HG03139 (cell line): ENCODE measurements at regions not wholly inside any gene's neighbourhood (a gene's known extent, or its start where the extent isn't known, plus 50 kb on each side); places are given as distances from the start of the nearest gene placed in this dataset.
"Not testable (repeated sequence)": the region's sequence is repeated elsewhere in the genome, so short reads cannot be mapped to it uniquely, and the experiment has no call there.

Experiments
- ATAC-seq: cut with Tn5 transposase; IDR thresholded peaks from one replicate; pipeline ENCODE4 v1.9.1; 2021; ENCODE audit not compliant: unreplicated experiment

DNA sequence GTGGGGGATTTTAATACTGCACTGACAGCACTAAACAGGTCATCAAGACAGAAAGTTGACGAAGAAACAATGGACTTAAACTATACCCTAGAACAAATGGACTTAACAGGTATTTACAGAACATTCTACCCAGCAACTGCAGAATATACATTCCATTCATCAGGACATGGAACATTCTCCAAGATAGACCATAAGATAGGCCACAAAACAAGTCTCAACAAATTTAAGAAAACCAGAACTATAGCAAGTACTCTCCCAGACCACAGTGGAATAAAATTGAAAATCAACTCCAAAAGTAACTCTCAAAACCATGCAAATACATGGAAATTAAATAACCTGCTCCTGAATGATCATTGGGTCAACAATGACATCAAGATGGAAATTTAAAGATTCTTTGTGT is 218.3 kb downstream of the SYK start:
- ATAC-seq, result not testable (repeated sequence)

DNA sequence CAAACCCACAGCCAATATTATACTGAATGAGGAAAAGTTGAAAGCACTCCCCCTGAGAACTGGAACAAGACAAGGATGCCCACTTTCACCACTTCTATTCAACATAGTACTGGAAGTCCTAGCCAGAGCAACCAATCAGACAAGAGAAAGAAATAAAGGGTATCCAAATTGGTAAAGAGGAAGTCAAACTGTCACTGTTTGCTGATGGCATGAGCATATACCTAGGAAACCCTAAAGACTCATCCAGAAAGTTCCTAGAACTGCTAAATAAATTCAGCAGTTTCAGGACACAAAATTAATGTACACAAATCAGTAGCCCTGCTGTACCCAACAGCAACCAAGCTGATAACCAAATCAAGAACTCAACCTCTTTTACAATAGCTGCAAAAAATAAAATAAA is 220.0 kb downstream of the SYK start:
- ATAC-seq, result not testable (repeated sequence)

DNA sequence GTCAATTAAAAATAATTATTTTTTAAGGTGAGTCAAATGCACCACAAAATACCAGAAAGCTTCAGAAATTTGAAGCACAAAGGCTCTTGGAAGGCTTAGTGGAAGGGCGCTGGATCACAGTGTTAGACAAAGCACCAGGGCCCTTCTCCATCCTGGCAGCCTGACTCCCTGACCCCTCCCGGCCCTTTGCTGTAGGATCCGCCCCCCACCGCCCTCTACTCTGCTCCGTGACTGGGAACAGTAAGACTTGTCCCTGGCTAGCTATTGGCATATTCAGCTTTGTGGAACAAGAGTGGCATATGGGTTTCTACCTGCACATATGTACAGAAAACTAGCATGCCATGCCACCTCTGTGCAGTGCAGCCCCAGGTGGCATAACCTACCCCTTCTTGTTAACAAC is 222.1 kb downstream of the SYK start:
- ATAC-seq, result no peak

DNA sequence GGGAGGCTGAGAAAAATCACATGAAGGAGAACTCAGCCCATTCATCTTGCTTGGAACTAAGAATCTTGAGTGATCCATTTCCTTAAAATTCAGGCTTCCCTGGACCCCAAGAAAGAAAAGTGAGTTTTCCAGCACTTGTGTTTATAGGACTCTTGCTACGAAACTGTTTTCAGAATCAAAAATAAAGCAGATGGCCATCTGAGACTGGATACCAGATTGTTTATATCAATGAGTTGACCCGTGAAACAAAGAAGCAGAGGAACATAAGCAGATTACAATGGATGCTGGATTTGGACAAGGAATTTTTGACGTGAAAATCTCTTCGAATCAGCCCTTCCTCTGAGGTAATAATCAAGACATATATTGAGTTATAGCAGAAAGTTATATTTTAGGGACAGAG is 223.2 kb downstream of the SYK start:
- no peak for ATAC-seq

DNA sequence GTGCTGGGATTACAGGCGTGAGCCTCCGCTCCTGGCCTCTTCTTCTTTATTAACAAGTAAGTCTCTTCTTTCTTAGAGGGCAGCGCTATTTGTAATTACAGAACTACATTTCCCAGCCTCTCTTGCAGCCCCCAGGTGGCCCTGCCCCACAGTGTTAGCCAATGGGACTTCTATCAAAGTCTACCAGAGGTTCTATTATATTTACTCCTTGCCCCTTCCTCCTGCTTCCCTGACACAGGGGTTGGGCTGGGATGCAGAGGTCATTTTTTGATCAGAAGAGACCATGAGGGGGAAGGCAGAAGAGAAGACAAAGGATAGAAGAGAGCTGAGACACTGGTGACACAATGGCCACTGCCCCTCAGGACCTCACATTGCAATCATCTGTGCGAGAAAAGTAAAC is 224.2 kb downstream of the SYK start:
- no peak for ATAC-seq

DNA sequence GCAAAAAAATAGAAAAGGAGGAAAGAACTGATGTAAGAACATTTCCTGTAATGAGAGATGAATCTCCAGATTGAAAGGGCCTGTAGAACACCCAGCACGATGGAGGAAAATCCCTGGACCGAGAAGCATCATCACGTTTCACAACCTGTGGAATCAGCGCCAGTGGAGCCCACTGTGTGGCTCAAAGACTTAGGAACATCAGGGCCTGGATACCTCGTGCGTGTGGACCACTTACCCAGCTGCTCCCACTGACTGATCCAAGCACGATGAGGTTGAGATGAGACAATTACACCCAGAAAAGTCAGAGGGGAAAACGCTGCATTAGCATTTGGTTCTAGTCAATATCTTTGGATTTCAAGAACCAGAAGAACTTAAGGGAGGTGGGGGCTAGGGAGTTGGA is 224.6 kb downstream of the SYK start:
- ATAC-seq, result no peak

DNA sequence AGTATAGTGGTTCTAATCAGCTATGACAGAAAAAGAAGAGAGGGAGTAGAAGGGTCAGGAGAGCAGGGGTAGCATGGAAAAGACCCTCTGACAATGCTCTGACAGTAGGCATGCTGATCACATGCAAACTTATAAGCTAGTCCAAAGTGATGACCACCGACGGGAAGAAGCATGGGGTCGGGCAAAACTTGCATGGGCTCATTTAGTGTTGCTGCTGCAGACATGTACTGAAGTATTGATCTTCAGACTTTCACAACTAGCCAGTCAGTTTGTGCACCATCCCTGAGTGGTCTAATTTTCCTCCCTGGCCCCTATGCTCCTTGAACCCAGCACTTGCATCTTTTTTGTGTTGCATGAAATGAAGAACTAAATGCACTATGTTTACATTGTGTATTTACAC is 225.4 kb downstream of the SYK start:
- no peak for ATAC-seq

DNA sequence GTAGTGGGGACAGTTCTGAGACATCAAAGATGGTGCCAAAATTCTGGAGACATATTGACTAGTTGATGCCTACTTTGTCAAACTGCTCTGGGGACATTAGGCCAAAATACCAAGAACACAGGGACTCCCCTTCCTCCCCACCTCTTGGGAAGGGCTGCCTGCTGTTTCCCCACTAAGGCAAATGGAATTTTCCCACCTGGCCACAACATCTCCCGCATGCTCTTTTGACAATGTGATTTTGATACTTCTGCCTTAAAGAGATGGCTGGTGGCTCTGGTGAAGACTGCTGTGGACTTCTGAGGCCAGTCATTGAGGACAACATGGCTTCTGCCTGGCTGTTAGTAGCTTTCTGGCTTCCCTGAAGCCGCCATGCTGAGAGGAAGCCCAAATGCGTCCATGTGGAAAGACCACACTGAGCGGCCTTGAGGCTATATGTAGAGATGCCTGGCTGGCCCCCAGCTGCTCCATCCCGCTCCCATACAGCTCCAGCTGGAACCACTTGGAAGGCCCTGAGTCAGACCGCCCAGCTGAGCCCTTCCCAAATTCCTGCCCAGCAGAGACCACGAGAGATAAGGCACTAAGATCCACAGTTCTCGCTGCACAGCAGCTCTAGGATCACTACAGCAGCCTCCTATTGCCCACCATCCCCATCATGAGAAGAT is 226.7 kb downstream of the SYK start:
- ATAC-seq, result no peak

DNA sequence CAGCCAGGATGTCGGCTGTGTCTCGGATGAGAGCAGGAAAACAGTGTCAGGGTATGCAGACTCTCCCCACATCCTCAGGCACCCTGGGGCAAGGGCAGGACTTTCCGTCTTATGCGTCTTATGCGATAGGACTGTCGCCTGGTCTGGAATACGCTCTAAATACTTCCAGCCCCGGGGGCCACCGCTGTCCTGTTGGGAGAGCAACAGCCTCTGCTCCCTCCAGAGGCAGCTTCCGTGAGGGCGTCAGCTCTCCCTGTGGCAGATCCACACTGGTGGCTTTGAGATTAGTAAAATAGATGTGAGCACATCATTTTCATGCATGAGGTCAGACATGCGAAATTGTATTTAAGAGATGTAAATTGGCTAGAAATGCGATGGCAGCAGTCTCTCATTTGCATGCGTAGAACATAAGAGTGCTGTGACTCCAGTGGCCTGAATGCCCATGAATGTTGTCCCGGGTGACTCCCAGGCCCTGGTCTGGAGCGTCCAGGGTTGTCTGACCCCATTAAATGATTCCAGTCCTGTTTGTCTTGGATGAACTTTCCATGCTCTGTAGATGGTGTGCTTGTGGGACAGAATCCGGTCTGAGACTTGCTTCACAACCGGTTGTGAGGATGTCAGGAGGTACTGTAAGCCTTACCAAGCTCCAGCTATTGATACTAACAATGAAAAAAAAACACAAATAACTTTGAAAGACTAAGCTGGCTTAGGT is 228.2 kb downstream of the SYK start:
- ATAC-seq, result no peak

DNA sequence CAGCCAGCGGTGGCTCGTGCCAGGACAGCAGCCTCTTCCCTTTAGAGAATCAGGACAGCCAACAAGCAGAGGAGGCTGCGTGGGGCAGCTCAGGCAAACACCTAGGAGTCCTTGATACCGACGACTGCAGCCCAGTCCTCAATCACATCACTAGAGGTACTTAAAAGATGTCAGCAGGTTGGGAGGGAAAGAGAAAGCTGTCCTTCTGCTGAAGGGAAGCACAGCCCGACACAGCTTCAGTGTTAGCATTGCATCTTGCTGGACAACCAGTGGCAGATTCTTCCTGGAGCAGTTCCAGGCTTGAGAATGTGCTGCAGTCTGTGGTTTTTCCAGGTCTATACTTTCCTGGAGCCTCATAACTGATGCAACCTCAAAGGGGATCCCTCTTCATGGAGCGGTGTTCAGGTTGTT is 230.5 kb downstream of the SYK start:
- ATAC-seq, result no peak

DNA sequence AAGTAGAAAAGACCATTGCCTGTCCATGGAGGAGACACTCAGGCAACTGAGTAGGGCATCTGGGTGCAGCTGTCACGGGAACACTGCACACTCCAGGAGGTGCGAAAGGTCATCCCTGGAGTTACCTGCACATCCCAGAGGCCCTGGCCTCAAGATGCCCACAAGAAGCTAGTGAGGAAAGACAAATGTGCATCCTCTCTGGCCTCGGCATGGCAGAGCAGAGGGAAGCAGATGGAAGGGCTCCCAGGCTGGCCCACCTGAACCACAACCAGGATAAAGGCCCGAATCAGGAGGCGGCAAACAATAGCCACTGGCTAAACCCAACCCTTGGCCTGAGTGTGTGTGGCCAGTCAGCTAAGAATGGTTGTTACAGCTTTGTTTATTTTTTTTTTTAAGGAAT is 231.7 kb downstream of the SYK start:
- no peak for ATAC-seq

DNA sequence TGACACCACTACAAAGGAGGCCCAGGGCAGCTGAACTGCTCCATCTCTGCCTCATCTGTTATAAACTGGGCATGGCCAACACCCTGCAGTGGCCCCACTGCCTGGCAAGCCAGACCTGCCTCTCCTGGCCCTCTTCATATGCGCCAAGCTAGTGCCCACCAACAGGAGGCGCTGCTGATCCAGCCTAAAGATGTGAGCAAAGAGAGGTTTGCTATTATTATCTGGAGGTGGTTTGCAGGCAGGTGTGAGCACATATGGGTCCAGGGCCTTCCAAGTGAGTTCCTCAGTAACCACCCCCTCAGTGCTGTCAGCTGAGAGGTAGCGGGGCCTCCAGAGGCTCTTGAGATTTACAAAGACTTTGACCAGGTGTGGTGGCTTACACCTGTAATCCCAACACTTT is 232.2 kb downstream of the SYK start:
- ATAC-seq, result no peak

DNA sequence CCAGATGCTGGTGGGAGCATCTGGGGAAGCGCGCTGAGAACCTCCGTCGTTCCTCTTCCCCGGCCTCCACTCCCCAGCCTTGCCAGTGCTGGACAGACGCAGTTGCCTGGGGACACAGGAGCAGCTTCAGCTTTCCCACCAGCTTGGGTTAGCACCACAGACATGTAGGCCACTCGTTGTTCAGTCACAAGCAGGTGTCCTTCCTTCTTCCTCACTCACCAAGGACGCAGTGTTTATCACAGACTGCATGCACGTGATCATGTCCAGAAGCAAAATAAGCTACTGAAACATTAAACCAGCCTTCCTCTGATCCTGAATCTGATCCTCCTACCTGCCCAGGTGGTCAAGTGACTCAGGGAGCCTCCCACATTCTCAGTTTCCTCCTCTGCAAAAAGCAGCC is 232.9 kb downstream of the SYK start:
- ATAC-seq, result no peak

DNA sequence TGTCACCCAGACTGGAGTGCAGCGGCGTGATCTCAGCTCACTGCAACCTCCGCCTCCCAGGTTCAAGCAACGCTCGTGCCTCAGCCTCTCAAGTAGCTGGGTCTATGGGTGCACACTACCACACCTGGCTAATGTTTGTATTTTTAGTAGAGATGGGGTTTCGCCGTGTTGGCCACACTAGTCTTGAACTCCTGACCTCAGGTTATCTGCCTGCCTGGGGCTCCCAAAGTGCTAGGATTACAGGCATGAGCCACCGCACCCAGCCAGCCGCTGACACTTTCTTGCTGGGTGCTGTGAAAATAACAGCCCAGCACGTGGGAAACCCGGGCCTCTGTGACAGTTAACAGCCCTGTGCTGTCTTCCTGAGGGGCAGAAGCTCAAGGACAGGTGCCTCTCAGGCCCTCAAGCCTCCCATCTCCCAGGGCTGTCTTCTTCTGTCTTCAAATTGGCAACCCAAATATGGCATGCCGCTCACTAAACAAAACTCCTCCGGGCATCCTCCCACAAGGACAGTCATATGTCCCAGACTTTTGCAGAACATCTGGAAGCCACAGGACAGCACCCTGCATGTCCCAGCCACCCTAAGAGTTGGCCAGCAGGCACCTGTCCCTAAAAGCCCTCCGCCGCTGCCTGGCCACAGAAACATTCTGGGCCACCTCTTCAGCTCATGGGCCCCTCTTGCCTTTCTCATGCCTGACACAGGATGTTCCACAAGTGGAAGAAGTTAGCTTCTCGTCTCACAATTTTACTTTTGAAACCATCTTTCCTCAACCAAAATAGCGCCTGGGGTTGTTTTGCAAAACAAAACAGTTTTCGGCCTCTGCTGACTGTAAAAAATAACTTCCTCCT is 233.6 kb downstream of the SYK start:
- ATAC-seq, result no peak

DNA sequence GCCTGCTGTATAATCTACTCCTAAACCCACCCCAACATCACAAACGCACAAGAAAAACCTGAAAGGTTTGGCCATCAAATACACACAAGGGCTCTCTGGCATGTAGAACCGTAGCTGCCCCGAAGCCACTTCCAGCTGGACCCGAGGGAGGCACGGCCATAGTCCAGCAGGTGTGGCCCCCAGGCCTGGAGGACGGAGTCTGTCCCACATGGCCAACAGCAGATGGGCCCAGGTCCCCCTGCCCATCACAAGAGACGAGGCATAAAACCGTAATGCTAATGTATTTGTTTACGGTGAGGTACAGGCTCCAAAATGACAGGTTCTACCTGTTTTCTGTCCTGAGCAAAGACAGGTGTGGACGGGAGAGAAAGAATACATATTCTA is 234.2 kb downstream of the SYK start:
- no peak for ATAC-seq

DNA sequence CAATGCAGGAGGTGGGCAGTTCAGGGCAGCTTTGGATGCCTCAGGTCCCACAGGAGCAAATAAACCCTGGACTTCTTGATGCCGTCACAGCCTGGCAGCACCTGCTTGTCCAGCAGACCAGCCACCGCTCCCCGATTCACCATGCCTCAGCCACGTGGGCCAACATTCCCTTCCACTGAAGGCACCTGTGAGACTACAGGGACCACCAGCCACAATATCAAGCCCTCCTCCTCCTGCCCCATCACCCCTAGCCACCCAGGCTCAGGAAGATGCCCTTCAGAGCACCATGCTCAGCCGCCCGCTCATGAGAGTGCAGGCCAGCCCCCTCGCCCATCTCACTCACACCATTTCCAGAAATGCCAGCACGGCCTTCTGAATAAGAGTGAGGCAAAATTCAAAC is 234.7 kb downstream of the SYK start:
- no peak for ATAC-seq

DNA sequence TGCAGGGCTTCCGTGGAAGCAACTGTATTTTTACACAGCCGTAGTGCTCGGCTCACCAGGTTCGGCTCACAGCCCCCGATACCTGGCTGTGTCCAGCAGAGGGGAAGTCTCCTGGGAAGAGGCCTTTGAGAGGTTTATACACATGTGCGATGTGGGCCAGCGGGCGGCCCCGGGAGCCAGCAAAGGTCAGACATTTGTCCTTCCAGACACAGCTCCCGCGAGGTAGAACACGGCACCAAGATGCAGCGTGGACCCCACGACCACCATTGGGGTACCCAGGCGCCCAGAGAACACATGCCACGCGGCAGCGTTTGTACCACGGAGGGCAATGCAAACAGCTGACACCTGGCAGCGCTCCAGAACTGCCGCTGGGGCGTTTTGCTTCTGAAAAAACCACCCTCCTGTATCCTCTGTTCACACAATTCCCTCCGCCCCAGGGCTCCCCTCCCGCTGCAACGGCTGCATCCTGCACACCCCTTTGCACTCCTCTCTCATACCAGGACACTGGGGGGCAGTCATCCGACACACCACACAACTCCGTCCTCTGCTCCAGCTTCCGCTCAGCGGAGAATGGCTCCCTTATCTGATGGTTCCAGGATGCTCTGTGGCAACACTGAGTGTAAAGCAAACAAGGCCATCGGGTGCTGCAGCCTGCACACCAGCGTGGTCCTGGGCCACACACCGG is 235.3 kb downstream of the SYK start:
- ATAC-seq, result no peak

DNA sequence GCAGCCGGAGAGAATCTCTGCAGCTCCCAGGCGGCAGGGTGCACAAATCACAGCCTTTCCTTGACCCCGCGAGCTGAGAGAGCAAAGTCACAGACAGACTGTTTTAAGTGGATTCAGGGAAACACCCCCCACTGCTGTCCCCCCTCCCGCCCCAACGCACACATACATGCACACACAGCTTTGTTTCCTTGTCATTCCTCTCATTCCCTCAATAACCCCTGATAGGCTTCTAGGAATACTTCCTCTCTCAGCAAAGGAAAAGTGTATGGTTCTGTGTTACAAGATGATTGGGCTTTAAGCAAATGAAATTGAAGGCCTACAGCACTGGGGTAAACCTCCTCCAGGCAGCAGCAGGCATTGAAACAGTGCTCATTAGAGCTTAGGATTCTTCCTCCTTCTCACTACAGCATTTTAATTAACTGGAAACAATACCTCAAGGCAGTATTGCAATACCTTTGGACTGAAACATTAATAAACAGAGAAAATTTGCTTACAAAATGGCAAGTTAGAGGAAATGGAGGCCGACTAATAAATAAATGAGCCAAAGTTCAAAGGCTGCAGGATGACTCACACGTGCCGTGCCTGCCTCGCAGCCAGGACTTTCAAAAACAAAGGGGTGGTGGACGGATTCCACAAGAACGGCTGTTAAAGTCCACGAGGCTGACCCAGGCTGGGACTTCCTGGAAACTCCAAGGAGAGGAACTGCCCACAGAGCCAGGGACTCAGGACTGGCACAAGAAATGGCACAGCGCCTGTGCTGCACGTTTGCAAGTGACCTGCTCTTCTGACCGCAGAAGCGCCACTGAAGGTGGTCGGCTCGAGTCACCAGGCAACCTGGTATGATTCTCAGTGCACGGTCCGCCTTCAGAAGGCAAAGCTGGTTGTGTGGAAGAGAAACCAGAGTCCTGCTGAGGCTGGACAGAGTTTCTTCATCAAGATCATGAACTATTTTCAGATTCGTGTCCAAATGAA is 236.2 kb downstream of the SYK start:
- ATAC-seq, result no peak

DNA sequence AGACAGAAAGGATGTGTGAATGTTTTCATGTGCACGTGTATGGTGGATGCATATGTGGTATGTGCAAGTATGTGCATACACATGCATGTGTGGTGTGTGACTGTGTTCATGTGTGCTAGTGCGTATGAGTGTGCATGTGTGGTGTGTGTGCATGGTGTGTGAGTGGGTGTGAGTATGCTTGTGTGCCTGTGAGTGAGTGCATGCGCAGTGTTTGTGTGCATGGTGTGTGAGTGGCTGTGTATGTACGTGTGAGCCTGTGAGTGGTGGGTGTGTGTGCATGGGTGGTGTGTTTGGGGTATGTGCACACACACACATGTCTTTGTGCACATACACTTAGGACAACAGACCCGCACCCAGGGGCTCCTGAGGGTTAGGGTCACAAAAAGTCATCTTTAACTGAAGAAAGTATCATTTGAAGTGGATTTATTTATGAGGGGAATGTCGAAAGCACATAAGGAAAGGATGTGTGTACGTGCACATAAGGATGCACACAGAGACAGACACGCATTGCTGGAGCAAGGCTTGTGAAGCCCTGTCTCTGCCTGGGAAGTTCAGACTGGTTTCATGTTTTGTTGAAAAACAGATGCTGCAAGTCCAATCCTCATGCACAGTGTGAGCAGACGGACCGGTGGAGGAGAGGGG is 237.0 kb downstream of the SYK start:
- ATAC-seq, result no peak
